H1 (cell line): ENCODE measurements at regions not wholly inside any gene's neighbourhood (a gene's known extent, or its start where the extent isn't known, plus 50 kb on each side); places are given as distances from the start of the nearest gene placed in this dataset.

Experiments used
- CTCF ChIA-PET: fragments of 300-600 bp; sonication (Branson Sonifier 250); formaldehyde crosslinking; loops from one replicate; lab custom pipeline; 2021; ENCODE audit not compliant: partially characterized antibody; lab: Charles Lee
- POLR2A ChIA-PET: fragments of 300-600 bp; sonication (Branson Sonifier 250); formaldehyde crosslinking; loops from one replicate; lab custom pipeline; 2021; ENCODE audit warnings: inconsistent platforms; ENCODE audit not compliant: partially characterized antibody; lab: Charles Lee
- DNase-seq, 2 experiments: peaks; one replicate each; pipeline versions ENCODE4 v3.0.0 to v3.0.0-alpha.2; 2010 to 2022; ENCODE audit warnings: low spot score in 2 of 2, low read depth in 1 of 2, mixed read lengths in 1 of 2
- FAIRE-seq: peaks from 2 replicates; lab custom pipeline; 2011; peaks lifted over from hg19 to GRCh38; lab: Jason Lieb, UNC
- H2AFZ ChIP-seq: 2 replicates; pipeline ENCODE4 v1.8.1; 2012; ENCODE audit warnings: low read length, inconsistent platforms
- H2AK5ac ChIP-seq: 2 replicates; pipeline ENCODE4 v1.6.1; 2013; ENCODE audit warnings: low read depth, low read length
- H2BK120ac ChIP-seq: replicated peaks from 2 replicates; pipeline ENCODE3; 2013; ENCODE audit warnings: low read depth, low read length, inconsistent platforms
- H2BK12ac ChIP-seq: 2 replicates; pipeline ENCODE4 v1.6.1; 2013; ENCODE audit warnings: low read depth, low read length
- H2BK15ac ChIP-seq: 2 replicates; pipeline ENCODE4 v1.6.1; 2013; ENCODE audit warnings: low read length
- H2BK20ac ChIP-seq: 2 replicates; pipeline ENCODE4 v1.6.1; 2013; ENCODE audit warnings: low read length
- H2BK5ac ChIP-seq: 2 replicates; pipeline ENCODE4 v1.6.1; 2013; ENCODE audit warnings: low read depth, low read length
- H3K14ac ChIP-seq: 2 replicates; pipeline ENCODE4 v1.6.1; 2013; ENCODE audit warnings: inconsistent platforms; ENCODE audit not compliant: insufficient read length
- H3K18ac ChIP-seq: 2 replicates; pipeline ENCODE4 v1.6.1; 2013; ENCODE audit warnings: low read length; ENCODE audit errors: extremely low read depth
- H3K23ac ChIP-seq: 2 replicates; pipeline ENCODE4 v1.6.1; 2013; ENCODE audit warnings: inconsistent platforms; ENCODE audit not compliant: insufficient read length
- H3K23me2 ChIP-seq: 2 replicates; pipeline ENCODE4 v1.6.1; 2013; ENCODE audit warnings: low read depth, low read length
- H3K27ac ChIP-seq: 2 replicates; pipeline ENCODE4 v1.6.1; 2011; ENCODE audit warnings: low read depth, low read length, inconsistent platforms
- H3K27me3 ChIP-seq, 4 experiments: replicated peaks in 1 of 4; 1 replicate in 1 of 4; 2 replicates in 3 of 4; pipeline versions ENCODE4 v1.6.1 to v1.8.1; 2011 to 2013; ENCODE audit warnings: low read length in 3 of 4, mild to moderate bottlenecking in 3 of 4, inconsistent platforms in 2 of 4, mixed read lengths in 2 of 4, moderate library complexity in 1 of 4; ENCODE audit not compliant: control insufficient read depth in 3 of 4, insufficient read depth in 3 of 4; ENCODE audit errors: extremely low read depth in 1 of 4
- H3K36me3 ChIP-seq, 4 experiments: 2 replicates each; pipeline versions ENCODE4 v1.6.1 to v1.8.1; 2011 to 2013; ENCODE audit warnings: mild to moderate bottlenecking in 4 of 4, low read length in 3 of 4, moderate library complexity in 2 of 4, control low read depth in 1 of 4, inconsistent platforms in 1 of 4; ENCODE audit not compliant: insufficient read depth in 4 of 4, control insufficient read depth in 2 of 4
- H3K4ac ChIP-seq: replicated peaks from 2 replicates; pipeline ENCODE3; 2013; ENCODE audit warnings: low read length, low read depth, mixed read lengths, inconsistent platforms; ENCODE audit not compliant: insufficient read length
- H3K4me1 ChIP-seq, 4 experiments: replicated peaks in 1 of 4; 1 replicate in 1 of 4; 2 replicates in 3 of 4; pipeline versions ENCODE4 v1.6.1 to v1.8.1; 2011 to 2013; ENCODE audit warnings: low read length in 3 of 4, inconsistent platforms in 2 of 4, mixed read lengths in 1 of 4; ENCODE audit not compliant: insufficient read depth in 4 of 4, control insufficient read depth in 3 of 4
- H3K4me2 ChIP-seq, 2 experiments: 2 replicates each; pipeline versions ENCODE4 v1.6.1 to v1.8.1; 2011 to 2013; ENCODE audit warnings: low read depth in 2 of 2, low read length in 2 of 2, control low read depth in 1 of 2, inconsistent platforms in 1 of 2, mild to moderate bottlenecking in 1 of 2; ENCODE audit not compliant: insufficient read depth in 1 of 2
- H3K4me3 ChIP-seq, 4 experiments: fragments of 200-600, 300-600 bp in 1 of 4; sonication (generic), shearing (Covaris generic), sonication (Bioruptor Twin) in 1 of 4; 2 replicates each; pipeline versions ENCODE4 v1.5.1 to v1.8.1; 2011 to 2016; ENCODE audit warnings: low read length in 4 of 4, low read depth in 3 of 4, control low read depth in 2 of 4, inconsistent platforms in 2 of 4, mild to moderate bottlenecking in 2 of 4, mixed read lengths in 1 of 4, moderate library complexity in 1 of 4; ENCODE audit not compliant: insufficient read depth in 2 of 4; ENCODE audit errors: extremely low read depth in 1 of 4
- H3K56ac ChIP-seq: replicated peaks from 2 replicates; pipeline ENCODE3; 2013; ENCODE audit warnings: low read depth, mild to moderate bottlenecking, mixed read lengths, low read length, inconsistent platforms; ENCODE audit not compliant: insufficient read length
- H3K79me1 ChIP-seq: 2 replicates; pipeline ENCODE4 v1.6.1; 2013; ENCODE audit warnings: low read depth, low read length, control low read depth
- H3K79me2 ChIP-seq, 2 experiments: 2 replicates each; pipeline versions ENCODE4 v1.6.1 to v1.8.1; 2012 to 2013; ENCODE audit warnings: low read length in 2 of 2, mild to moderate bottlenecking in 2 of 2, inconsistent platforms in 1 of 2; ENCODE audit not compliant: insufficient read depth in 2 of 2, control insufficient read depth in 1 of 2
- H3K9ac ChIP-seq, 4 experiments: replicated peaks in 1 of 4; 1 replicate in 1 of 4; 2 replicates in 3 of 4; pipeline versions ENCODE4 v1.6.1 to v1.8.1; 2011 to 2013; ENCODE audit warnings: low read depth in 3 of 4, low read length in 3 of 4, control low read depth in 2 of 4, mild to moderate bottlenecking in 2 of 4, moderate library complexity in 2 of 4, inconsistent platforms in 1 of 4; ENCODE audit errors: extremely low read depth in 1 of 4
- H3K9me3 ChIP-seq, 2 experiments: 2 replicates each; pipeline versions ENCODE4 v1.6.1 to v1.8.1; 2012 to 2013; ENCODE audit warnings: mild to moderate bottlenecking in 2 of 2, moderate library complexity in 2 of 2, control low read depth in 1 of 2, inconsistent platforms in 1 of 2, low read depth in 1 of 2, low read length in 1 of 2, mixed read lengths in 1 of 2; ENCODE audit not compliant: insufficient read depth in 2 of 2
- H4K20me1 ChIP-seq, 2 experiments: replicated peaks in 1 of 2; 2 replicates each; pipeline versions ENCODE3 to v1.8.1; 2011 to 2013; ENCODE audit warnings: inconsistent platforms in 2 of 2, low read length in 2 of 2, mild to moderate bottlenecking in 1 of 2; ENCODE audit not compliant: insufficient read depth in 2 of 2, control insufficient read depth in 1 of 2
- H4K5ac ChIP-seq: 2 replicates; pipeline ENCODE4 v1.6.1; 2013; ENCODE audit warnings: low read length, low read depth, mixed read lengths, inconsistent platforms; ENCODE audit not compliant: insufficient read length
- H4K8ac ChIP-seq: 2 replicates; pipeline ENCODE4 v1.8.0; 2013; ENCODE audit warnings: mild to moderate bottlenecking, moderate library complexity, low read length, inconsistent platforms; ENCODE audit not compliant: insufficient read depth; ENCODE audit errors: extremely low read depth
- H4K91ac ChIP-seq: replicated peaks from 2 replicates; pipeline ENCODE3; 2013; ENCODE audit warnings: low read length, mixed read lengths, inconsistent platforms; ENCODE audit not compliant: insufficient read length
- EZH2 ChIP-seq: fragments of 200-600 bp; sonication (generic); IDR thresholded peaks from 2 replicates; pipeline ENCODE4 v1.7.1; 2012; ENCODE audit warnings: low read depth, mild to moderate bottlenecking, moderate library complexity, low read length, inconsistent platforms; ENCODE audit not compliant: severe bottlenecking
- WGBS, 2 experiments: shearing (Covaris generic) in 1 of 2; methylation state at CpG; one replicate each; pipeline versions ENCODE4 v1.1.6 to v1.1.7; 2013 to 2015; ENCODE audit warnings: low lambda C conversion rate in 2 of 2, mixed read lengths in 2 of 2, inconsistent platforms in 1 of 2, low coverage in 1 of 2, missing lambda C conversion rate in 1 of 2; ENCODE audit not compliant: insufficient replicate concordance in 2 of 2, insufficient coverage in 1 of 2, insufficient read length in 1 of 2; ENCODE audit errors: extremely low coverage in 1 of 2, missing lambda C conversion rate in 1 of 2; 5-methylcytosine and 5-hydroxymethylcytosine counted together

DNA sequence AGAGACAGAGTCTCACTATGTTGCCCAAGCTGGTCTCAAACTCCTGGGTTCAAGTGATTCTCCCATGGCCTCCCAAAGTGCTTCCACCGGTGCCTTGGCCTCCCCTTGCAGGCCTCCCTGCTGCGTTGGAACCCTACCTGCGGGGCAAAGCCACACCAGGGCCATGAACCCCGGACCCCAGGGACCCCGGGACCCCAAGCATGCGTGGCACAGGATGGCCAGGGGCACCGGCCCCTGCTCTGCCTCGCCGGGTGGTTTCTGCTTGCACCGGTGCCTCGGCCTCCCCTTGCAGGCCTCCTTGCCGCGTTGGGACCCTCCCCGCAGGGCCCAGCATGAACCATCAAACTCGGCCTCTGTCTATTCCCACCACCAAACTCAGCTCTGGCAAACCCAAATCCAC lies 301.0 kb upstream of the NPVF start:
- no peak for FAIRE-seq

More for the DNA sequence above, 301.0 kb upstream of the NPVF start:
- Histone ChIP-seq H2BK5ac (no peak overlapping the region), H2AFZ (no peak overlapping the region), H3K23ac (no peak overlapping the region), H3K4me1 (no peaks in the 10 kb centered on the region), H3K56ac (no peak overlapping the region), H4K20me1 (no peaks in the 10 kb centered on the region), H3K9me3 (no peaks in the 10 kb centered on the region), H3K18ac (no peak overlapping the region), H3K27me3 (no peaks in the 10 kb centered on the region), H4K8ac (no peak overlapping the region), H4K5ac (no peak overlapping the region), H3K79me1 (no peaks in the 10 kb centered on the region), H2AK5ac (no peak overlapping the region), H3K79me2 (no peaks in the 10 kb centered on the region), H3K4me3 (no peak overlapping the region), H3K23me2 (no peaks in the 10 kb centered on the region), H3K4ac (no peak overlapping the region), H3K36me3 (no peaks in the 10 kb centered on the region), H2BK120ac (no peak overlapping the region), H3K27ac (no peak overlapping the region), H2BK15ac (no peak overlapping the region), H4K91ac (no peak overlapping the region), H2BK12ac (no peak overlapping the region), H3K14ac (no peak overlapping the region), H3K9ac (no peak overlapping the region), H2BK20ac (no peak overlapping the region), H3K4me2 (no peak overlapping the region)
- CTCF ChIA-PET: no interaction called here
- WGBS, 2 experiments: 81% methylated on average over 11 of the region's 15 CpGs; no CpG with 5 or more reads in 1 of the 2 experiments
- TF ChIP-seq EZH2: no peak
- DNase-seq: no peak
- POLR2A ChIA-PET: no interaction called here
